Brain microvascular endothelial cell (primary cell): ENCODE measurements at regions not wholly inside any gene's neighbourhood (a gene's known extent, or its start where the extent isn't known, plus 50 kb on each side); places are given as distances from the start of the nearest gene placed in this dataset.

Experiments used
- DNase-seq: peaks from one replicate; pipeline ENCODE4 v3.0.0-alpha.2; 2020
- H3K27ac ChIP-seq: fragments of 250-450 bp; sonication (Bioruptor Pico); 2 replicates; pipeline ENCODE4 v1.5.1; 2020; ENCODE audit warnings: mild to moderate bottlenecking, moderate library complexity
- H3K27me3 ChIP-seq: fragments of 250-450 bp; sonication (Bioruptor Pico); replicated peaks from 2 replicates; pipeline ENCODE4 v1.5.1; 2020; ENCODE audit warnings: mild to moderate bottlenecking
- H3K36me3 ChIP-seq: fragments of 250-450 bp; sonication (Bioruptor Pico); replicated peaks from 2 replicates; pipeline ENCODE4 v1.5.1; 2020; ENCODE audit warnings: mild to moderate bottlenecking
- H3K4me3 ChIP-seq: 2 replicates; pipeline ENCODE4 v1.5.1; 2011; ENCODE audit warnings: low read depth, mild to moderate bottlenecking, control low read depth, low read length, moderate library complexity
- in situ Hi-C: cut with HindIII; loops from 2 replicates; pipeline ENCODE4 v1.10.0; 2017; ENCODE audit warnings: low sequenced_read_pairs, low pct_ligation_motif_present
- TF ChIP-seq, protein P1 (sequence below): IDR thresholded peaks from 2 replicates; pipeline ENCODE4 v1.5.1; 2011; ENCODE audit warnings: low read depth, mild to moderate bottlenecking, moderate library complexity, low read length, control low read depth, inconsistent platforms; ENCODE audit errors: missing control alignments

DNA sequence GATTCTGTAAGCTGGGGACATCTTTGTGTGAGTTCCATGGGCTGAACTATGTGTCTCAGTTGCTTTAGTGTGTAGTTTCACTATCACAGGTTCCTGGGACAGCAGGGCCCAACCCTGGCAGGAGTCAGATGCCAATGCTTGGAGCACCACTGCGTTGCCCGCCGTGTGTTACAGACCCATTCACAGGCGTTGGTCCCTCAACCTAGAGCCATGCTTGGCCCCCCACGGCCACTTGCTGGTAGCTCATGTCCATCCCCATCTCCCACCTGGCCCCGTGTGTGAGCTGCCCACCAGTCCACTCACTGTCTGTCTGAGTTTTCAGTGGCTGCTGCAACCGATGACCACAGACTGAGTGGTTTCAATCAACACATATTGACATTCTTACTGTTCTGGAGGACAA lies 546.9 kb downstream of the TCERG1L start:
- Histone ChIP-seq H3K27ac (no peak overlapping the region), H3K4me3 (no peak overlapping the region), H3K27me3 (no peaks in the 10 kb centered on the region), H3K36me3 (no peaks in the 10 kb centered on the region)
- in situ Hi-C loops, result no loop called here
- no peak for DNase-seq
- TF ChIP-seq, protein P1, sequence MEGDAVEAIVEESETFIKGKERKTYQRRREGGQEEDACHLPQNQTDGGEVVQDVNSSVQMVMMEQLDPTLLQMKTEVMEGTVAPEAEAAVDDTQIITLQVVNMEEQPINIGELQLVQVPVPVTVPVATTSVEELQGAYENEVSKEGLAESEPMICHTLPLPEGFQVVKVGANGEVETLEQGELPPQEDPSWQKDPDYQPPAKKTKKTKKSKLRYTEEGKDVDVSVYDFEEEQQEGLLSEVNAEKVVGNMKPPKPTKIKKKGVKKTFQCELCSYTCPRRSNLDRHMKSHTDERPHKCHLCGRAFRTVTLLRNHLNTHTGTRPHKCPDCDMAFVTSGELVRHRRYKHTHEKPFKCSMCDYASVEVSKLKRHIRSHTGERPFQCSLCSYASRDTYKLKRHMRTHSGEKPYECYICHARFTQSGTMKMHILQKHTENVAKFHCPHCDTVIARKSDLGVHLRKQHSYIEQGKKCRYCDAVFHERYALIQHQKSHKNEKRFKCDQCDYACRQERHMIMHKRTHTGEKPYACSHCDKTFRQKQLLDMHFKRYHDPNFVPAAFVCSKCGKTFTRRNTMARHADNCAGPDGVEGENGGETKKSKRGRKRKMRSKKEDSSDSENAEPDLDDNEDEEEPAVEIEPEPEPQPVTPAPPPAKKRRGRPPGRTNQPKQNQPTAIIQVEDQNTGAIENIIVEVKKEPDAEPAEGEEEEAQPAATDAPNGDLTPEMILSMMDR, result no peak

DNA sequence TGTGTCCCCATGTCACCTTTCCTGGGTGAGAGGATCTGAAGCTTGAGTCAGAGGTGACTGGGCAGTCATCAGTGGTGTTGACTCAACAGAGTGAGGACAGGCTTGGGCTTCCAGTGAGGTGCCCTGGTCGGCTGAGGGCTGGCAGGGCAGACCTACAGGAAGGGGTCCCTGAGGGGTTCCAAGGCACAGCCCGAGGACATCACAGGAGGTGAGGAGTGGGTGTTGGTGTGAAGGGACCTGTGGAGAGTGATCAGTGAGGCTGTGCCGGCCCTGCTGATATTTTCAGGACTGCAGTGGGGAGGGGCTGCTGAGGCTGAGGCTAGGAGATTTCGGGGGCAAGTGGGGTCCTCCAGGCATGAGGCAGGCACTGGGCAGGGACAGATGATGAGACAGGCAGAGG lies 545.5 kb downstream of the TCERG1L start:
- in situ Hi-C loops, result no loop called here
- TF ChIP-seq, protein P1, result no peak
- Histone ChIP-seq H3K4me3 (no peak overlapping the region), H3K27me3 (no peaks in the 10 kb centered on the region), H3K27ac (no peak overlapping the region), H3K36me3 (no peaks in the 10 kb centered on the region)
- no peak for DNase-seq

- Histone ChIP-seq H3K4me3 (no peak overlapping the region), H3K27me3 (no peaks in the 10 kb centered on the region), H3K36me3 (no peaks in the 10 kb centered on the region), H3K27ac (no peak overlapping the region)
- no peak for DNase-seq
- in situ Hi-C loops, result no loop called here
- TF ChIP-seq, protein P1, result no peak
Measured at GRCh38 chr10:130767116-130767730, 544.3 kb downstream of the TCERG1L start.

DNA sequence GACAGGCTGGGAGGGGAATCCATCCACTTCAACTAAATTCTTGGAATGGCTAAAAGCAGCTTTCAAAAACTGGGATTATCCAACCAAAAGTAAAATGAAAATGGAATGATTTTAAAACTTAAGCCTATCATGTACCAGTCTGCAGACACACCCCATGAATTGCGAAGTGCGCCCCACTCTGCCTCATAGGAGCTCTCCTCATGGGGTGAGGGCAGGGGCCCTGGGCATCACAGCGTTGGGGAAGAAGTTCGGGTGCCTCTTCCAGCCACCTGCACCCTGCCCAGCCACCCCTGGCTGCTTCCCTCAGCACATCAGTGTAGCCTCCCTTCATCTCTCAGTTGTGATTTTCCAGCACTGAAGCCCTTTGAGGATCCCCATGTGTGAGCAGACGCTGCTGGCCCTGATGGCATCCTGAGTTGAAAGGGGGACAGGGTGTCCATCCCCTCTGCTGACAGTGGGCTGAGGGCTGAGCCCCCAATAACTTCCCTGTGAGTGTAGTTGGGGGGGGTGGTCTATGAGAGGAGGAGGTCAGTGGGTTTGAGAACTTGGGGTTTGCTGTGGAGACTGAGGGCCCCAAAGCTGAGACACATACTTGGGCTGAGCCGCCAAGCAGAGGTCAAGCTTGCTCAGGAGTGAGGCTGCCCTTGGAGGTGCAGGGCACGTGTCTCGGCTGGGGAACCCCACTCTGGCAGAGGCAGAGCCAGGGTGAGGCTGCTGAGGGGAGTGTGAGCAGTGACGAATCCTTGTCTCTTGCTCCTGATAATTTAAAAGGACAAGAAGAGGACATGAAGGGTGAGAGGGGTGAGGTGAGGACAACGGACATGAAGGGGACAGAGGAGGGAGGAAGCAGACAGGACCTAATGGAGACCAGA lies 542.1 kb downstream of the TCERG1L start:
- Histone ChIP-seq H3K27ac (no peak overlapping the region), H3K27me3 (no peaks in the 10 kb centered on the region), H3K36me3 (no peaks in the 10 kb centered on the region), H3K4me3 (no peak overlapping the region)
- no peak for DNase-seq
- in situ Hi-C loops, result no loop called here
- TF ChIP-seq, protein P1, result no peak

GRCh38 chr10:130770018-130770630 lies 541.4 kb downstream of the TCERG1L start:
- in situ Hi-C loops, result no loop called here
- no peaks in the 10 kb centered on the region for H3K27me3 ChIP-seq
- TF ChIP-seq, protein P1, result no peak
- no peak overlapping the region for H3K4me3 ChIP-seq
- no peaks in the 10 kb centered on the region for H3K36me3 ChIP-seq
- H3K27ac ChIP-seq, result no peak overlapping the region
- no peak for DNase-seq
